VCaP (cell line): ENCODE measurements at regions not wholly inside any gene's neighbourhood (a gene's known extent, or its start where the extent isn't known, plus 50 kb on each side); places are given as distances from the start of the nearest gene placed in this dataset.
"Not testable (repeated sequence)": the region's sequence is repeated elsewhere in the genome, so short reads cannot be mapped to it uniquely, and the experiment has no call there.

ENCODE experiments used
- H3K27ac ChIP-seq: fragments of 450-650 bp; 2 replicates; pipeline ENCODE4 v1.5.1; 2017
- TF ChIP-seq, protein P1 (sequence below): fragments of 450-650 bp; conservative IDR thresholded peaks from 2 replicates; pipeline ENCODE4 v1.5.1; 2017; ENCODE audit warnings: mild to moderate bottlenecking, moderate library complexity

DNA sequence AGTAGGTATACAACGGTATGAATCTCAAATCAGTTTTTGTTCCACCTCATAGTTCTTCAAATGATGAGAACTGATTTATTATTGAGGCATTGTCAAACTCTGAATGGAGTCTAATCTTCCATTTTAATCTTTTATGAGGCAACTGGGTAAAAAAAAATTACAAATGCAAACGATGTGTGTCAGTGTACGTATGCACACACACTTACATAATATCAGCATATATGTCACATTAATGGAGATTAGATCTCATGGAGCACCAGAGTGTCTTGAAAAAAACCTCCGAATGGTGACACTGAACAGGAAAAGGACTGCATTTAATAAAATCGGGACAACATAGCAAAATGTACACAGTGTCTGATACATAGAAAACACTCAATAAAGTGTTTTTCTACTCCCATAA lies 842.7 kb downstream of the EFNB2 start:
- TF ChIP-seq, protein P1, sequence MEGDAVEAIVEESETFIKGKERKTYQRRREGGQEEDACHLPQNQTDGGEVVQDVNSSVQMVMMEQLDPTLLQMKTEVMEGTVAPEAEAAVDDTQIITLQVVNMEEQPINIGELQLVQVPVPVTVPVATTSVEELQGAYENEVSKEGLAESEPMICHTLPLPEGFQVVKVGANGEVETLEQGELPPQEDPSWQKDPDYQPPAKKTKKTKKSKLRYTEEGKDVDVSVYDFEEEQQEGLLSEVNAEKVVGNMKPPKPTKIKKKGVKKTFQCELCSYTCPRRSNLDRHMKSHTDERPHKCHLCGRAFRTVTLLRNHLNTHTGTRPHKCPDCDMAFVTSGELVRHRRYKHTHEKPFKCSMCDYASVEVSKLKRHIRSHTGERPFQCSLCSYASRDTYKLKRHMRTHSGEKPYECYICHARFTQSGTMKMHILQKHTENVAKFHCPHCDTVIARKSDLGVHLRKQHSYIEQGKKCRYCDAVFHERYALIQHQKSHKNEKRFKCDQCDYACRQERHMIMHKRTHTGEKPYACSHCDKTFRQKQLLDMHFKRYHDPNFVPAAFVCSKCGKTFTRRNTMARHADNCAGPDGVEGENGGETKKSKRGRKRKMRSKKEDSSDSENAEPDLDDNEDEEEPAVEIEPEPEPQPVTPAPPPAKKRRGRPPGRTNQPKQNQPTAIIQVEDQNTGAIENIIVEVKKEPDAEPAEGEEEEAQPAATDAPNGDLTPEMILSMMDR: no peak
- H3K27ac ChIP-seq: no peak overlapping the region

DNA sequence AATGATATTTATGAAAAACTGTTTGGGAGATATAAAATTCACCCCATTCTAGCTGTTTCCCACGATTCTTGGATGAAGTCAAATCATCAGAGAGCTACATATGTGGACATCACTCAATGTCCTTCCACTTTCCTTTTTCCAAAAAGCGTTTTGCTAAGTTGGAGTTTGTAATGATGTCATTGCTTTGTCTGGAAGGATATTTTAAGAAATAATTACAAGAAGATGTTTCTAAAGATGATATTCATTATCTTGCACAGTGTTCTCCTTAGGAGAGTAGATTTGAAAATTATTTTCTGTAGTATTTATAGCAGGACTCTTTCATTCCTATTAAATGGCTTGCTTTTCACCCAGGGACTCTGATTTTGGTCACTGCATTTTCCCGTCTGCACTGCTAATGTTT lies 851.2 kb downstream of the EFNB2 start:
- no peak overlapping the region for H3K27ac ChIP-seq
- TF ChIP-seq, protein P1: no peak

DNA sequence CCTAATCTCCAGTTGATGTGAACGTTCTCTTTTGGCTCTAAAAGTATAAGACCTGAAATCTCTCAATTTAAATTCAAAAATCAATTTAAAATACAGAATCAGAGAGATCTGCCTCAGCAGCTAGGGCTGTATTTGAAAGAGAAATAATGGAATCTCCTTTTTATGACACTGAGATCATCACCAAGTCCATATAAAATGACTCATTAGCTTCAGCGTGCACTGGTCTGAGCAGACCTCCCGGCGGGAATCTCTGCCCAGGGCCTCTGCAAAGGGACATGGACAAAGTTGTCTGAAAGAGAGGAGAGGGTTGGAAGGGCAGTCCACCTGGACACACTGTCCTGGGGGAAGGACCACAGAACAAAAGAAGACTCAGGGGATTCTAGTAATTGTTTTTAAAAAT lies 855.6 kb downstream of the EFNB2 start:
- TF ChIP-seq, protein P1: no peak
- no peak overlapping the region for H3K27ac ChIP-seq

DNA sequence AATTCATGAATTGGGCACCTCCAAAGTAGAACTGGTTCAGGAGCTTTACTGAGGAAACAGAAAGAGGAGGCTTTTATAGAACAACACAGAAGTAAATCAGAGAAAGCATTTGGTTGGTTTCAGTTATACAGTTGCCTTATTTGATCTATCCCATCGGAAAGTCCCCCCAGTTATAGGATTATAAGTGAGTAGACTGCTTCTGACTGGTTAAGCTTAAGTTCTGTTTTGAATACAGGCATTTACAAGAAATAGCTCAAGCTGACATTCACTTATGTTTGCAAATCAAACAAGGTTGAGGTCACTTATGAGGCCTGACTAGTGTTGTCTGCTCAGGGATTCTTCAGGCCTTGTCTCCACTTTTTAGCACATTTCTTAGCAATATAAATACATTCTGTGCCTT lies 857.4 kb downstream of the EFNB2 start:
- TF ChIP-seq, protein P1: no peak
- no peak overlapping the region for H3K27ac ChIP-seq

DNA sequence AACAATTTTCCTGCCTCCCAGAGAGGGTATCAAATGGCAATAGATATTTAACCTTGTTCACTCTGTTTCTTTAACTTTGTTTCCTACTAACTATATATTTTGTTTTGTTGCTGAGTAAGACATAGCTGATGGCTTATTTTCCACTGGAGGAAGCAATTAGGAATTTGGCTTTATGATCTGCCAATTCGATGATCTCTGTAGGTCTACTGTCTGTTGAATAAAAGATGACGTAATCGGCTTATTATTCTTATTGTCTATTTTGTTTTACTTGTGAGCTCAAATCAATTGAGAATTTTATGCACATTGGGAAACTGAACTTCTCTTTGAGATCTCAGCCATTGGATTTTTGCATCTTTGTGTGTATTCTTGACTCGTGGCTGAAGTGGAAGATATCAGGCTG lies 862.6 kb downstream of the EFNB2 start:
- TF ChIP-seq, protein P1: no peak
- no peak overlapping the region for H3K27ac ChIP-seq

DNA sequence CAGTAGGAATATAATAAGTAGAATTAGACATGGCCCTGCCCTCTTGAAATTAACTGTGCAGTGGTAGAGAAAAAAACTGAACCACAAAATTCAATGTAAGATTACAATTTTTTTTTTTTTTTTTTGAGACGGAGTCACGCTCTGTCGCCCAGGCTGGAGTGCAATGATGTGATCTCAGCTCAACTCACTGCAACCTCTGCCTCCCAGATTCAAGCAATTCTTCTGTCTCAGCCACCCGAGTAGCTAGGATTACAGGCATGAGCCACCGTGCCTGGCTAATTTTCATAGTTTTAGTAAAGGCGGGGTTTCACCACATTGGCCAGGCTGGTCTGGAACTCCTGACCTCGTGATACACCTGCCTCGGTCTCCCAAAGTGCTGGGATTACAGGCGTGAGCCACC lies 864.3 kb downstream of the EFNB2 start:
- not testable (repeated sequence) for H3K27ac ChIP-seq

DNA sequence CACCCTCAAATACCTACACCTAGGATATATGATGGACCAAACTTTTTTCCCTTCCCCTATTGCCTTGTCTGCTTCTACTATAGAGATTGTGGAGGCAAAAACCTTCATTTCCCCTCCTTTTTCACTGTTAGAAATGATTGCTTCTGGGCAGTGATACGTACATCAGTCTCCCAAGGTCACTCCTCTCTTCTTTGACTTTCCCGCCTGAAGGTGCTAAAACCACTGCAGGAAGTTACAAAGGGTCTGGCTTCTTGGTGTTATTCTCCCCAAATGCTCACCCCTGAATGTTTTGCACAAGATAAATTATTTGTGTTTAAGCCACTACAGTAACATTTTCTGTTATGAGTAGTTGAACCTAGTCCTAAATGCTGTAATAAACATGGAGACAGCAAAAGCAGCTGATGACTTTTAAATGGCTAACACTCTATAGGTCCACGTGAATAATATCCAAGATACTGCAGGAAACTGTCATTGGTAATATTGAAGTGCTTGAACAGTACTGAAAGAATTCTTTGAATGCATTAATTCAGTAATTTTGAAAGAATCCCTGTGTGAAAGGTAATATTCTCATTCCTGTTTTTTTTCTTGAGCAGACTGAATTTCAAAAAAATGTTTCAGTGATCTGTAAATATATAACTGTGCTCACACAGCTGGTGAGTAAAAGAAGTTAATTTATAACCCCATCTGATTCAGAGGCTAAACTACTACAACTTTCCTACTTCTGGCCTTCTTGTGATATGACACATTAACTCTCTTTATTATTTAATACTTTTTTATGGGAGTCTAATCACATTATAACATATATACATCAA lies 865.1 kb downstream of the EFNB2 start:
- TF ChIP-seq, protein P1: no peak
- no peak overlapping the region for H3K27ac ChIP-seq

DNA sequence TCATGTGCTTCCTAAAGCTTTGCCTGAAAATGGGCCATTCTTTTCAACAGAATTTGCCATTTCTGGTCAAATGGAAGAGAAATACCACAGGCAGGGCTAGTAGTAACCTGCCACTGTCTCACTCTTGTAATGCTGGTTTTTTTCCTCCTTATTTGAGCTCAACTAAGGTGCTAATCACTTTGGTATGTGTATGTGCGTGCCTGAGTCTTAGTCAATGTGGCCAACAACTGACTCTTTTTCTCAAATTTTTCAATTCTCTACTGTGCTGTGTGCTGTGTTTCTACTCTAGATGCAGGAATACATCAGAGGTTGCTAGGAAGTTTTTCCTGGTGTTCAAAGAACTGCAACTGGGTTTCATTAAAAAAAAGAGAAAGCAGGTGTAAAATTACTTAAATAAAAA lies 870.2 kb downstream of the EFNB2 start:
- no peak overlapping the region for H3K27ac ChIP-seq
- TF ChIP-seq, protein P1: no peak
